ENCODE measurements at regions not wholly inside any gene's neighbourhood (a gene's known extent, or its start where the extent isn't known, plus 50 kb on each side); places are given as distances from the start of the nearest gene placed in this dataset.

GRCh38 chr12:124651516-124652273 is 84.3 kb upstream of the NCOR2 start:
- no peaks in the 10 kb centered on the region for H3K79me2 ChIP-seq (ENCODE audit: insufficient read depth, low read length)
- H3K4ac ChIP-seq (ENCODE audit: low read depth, low read length): no peak overlapping the region
- H3K9me3 Mint-ChIP-seq: peaks cover 26 to 29% of the 10 kb centered on the region in 2 experiments

More at GRCh38 chr12:124651516-124652273, 84.3 kb upstream of the NCOR2 start:
- H2BK20ac ChIP-seq (ENCODE audit: low read depth, low read length, poor library complexity, severe bottlenecking): no peak overlapping the region
- H2BK15ac ChIP-seq (ENCODE audit: low read depth, low read length): no peak overlapping the region
- no peak overlapping the region for H3K9ac ChIP-seq (ENCODE audit: extremely low read depth, insufficient read length, low read length)
- Mint-ChIP-seq H3K4me1 (peaks cover 25 to 26% of the 10 kb centered on the region in 2 experiments), H3K27me3 (ENCODE audit: low read depth) (peaks cover 7% of the 10 kb centered on the region), H3K27ac (no peak overlapping the region), H3K36me3 (ENCODE audit: insufficient read depth in 1 of 3, low read depth in 3 of 3) (peaks cover 6 to 24% (median 11%) of the 10 kb centered on the region in 3 experiments), H3K4me3 (no peak overlapping the region)
- no peak overlapping the region for H3K14ac ChIP-seq (ENCODE audit: insufficient read depth, low read length)
- no peak for DNase-seq
- H3K27ac ChIP-seq (ENCODE audit: insufficient read length, low read depth, low read length): no peak overlapping the region
- no peaks in the 10 kb centered on the region for H3K23me2 ChIP-seq (ENCODE audit: insufficient read length, low read depth, low read length, poor library complexity, severe bottlenecking)
- no peak overlapping the region for H2BK120ac ChIP-seq (ENCODE audit: low read depth, low read length, poor library complexity, severe bottlenecking)
- no peak overlapping the region for H3K4me2 ChIP-seq (ENCODE audit: insufficient read depth, insufficient read length, low read length)
- peaks cover 10% of the 10 kb centered on the region for H3K9me3 ChIP-seq (ENCODE audit: control insufficient read depth, low read depth, low read length)
- H2AK5ac ChIP-seq (ENCODE audit: insufficient read length, low read length): no peak overlapping the region
- H3K4me1 ChIP-seq (ENCODE audit: insufficient read depth, low read length): 0 out of 2 replicates have a peak, but pooled peaks cover 2% of the 10 kb centered on the region
- no peak overlapping the region for H2BK5ac ChIP-seq (ENCODE audit: insufficient read length, low read length)
- WGBS (ENCODE audit: extremely low coverage, insufficient read length, low lambda C conversion rate): no CpG with 5 or more reads among the region's 10 CpGs
- no peak overlapping the region for H2AFZ ChIP-seq (ENCODE audit: low read length)
- no peak overlapping the region for H3K23ac ChIP-seq (ENCODE audit: insufficient read length, low read depth, low read length)
- H2BK12ac ChIP-seq (ENCODE audit: insufficient read length, low read depth, low read length): no peak overlapping the region
- no peak overlapping the region for H4K5ac ChIP-seq (ENCODE audit: insufficient read length, low read depth, low read length)
- TF ChIP-seq CTCF (conservative IDR thresholded peaks at IDR 0.05): no peak
- H3T11ph ChIP-seq (ENCODE audit: low read length): no peak overlapping the region
- no peaks in the 10 kb centered on the region for H3K79me1 ChIP-seq (ENCODE audit: insufficient read depth, low read depth, low read length, poor library complexity, severe bottlenecking)
- H4K8ac ChIP-seq (replicated peaks; ENCODE audit: insufficient read length, low read depth, low read length): no peak overlapping the region
- no peaks in the 10 kb centered on the region for H3K27me3 ChIP-seq (ENCODE audit: insufficient read depth, low read length)
- no peaks in the 10 kb centered on the region for H4K20me1 ChIP-seq (ENCODE audit: control insufficient read depth, insufficient read depth, insufficient read length)
- no peak overlapping the region for H3K18ac ChIP-seq (ENCODE audit: insufficient read length, low read depth, low read length)
- no peak overlapping the region for H4K91ac ChIP-seq (ENCODE audit: insufficient read length, low read depth, low read length)
- no peak overlapping the region for H3K56ac ChIP-seq (ENCODE audit: insufficient read length, low read depth, low read length)

All from H9 (cell line).